ENCODE measurements at regions not wholly inside any gene's neighbourhood (a gene's known extent, or its start where the extent isn't known, plus 50 kb on each side); places are given as distances from the start of the nearest gene placed in this dataset.
"Not testable (repeated sequence)": the region's sequence is repeated elsewhere in the genome, so short reads cannot be mapped to it uniquely, and the experiment has no call there.

DNA sequence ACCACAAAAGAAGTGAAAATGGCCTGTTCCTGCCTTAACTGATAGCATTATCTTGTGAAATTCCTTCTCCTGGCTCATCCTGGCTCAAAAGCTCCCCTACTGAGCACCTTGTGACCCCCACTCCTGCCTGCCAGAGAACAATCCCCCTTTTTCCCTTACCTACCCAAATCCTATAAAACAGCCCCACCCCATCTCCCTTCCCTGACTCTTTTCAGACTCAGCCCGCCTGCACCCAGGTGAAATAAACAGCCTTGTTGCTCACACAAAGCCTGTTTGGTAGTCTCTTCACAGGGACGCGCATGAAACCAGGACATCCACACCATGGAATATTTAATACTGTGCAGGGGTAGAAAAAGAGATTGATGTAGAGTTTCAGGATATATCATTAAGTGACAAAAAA, 1677.0 kb downstream of the C4orf33 start:
- not testable (repeated sequence) for DNase-seq (ENCODE audit: low read depth)

DNA sequence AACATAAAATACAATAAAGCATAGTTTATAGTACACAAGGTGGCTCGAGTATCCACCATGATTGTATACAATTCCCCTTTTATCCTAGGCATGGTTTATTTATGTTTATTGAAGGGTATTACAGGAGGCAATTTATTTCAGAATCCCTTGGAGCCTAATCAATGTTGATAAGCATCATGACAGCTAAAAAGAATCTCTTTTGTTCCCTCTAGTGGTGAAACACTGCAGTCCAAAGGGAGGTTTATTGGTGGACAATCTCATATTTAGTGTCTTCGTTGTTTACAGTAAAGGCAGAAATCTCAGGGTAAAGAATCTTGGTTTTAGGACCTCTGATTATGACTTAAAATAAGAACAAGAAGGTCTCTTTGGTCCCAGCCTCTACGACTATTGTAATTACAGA, 1712.5 kb downstream of the C4orf33 start:
- no peak for DNase-seq (ENCODE audit: low read depth)

DNA sequence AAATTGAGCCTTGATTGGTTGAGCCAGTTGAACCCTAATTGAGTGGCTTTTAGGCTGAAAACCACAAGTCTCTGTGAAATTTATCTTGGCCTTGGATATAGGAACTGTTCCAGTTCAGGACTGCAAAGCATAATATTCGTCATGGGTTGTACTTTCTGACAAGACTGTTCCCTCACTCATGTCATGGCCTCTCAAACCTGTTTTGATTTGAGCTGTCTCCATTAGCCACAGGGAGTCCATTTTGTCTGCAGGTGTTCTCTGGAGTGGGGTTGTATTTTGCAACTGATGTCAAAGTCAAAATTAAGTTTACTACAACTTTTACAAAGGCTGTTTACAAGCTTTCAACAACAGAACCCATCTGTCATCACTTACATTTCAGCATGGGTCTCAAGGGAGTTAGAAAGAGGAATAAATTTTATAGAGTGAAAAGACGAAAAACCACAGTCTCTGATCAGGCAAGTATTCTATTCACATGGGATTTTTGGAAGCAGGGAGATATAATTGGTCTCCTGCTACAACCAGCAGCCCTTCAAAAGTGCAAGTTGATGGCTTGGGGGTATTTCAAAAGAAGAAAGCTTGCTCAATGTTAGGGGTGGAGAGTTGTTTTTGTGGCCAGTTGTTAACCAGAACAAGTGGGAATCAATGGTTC, 1716.3 kb downstream of the C4orf33 start:
- no peak for DNase-seq (ENCODE audit: low read depth)

DNA sequence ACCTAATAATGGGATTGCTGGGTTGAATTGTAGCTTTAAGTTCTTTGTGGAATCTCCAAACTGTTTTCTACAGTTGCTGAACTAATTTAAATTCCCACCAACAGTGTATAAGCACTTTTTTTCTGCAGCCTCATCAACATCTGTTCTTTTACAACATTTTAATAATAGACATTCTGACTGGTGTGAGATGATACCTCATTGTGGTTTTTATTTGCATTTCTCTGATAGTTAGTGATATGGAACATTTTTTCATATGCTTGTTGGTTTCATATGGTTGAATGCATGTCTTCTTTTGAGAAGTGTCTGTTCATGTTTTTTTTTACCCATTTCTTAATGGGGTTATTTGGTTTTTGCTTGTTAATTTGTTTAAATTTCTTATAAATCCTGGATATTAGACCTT, 1718.9 kb downstream of the C4orf33 start:
- no peak for DNase-seq (ENCODE audit: low read depth)

DNA sequence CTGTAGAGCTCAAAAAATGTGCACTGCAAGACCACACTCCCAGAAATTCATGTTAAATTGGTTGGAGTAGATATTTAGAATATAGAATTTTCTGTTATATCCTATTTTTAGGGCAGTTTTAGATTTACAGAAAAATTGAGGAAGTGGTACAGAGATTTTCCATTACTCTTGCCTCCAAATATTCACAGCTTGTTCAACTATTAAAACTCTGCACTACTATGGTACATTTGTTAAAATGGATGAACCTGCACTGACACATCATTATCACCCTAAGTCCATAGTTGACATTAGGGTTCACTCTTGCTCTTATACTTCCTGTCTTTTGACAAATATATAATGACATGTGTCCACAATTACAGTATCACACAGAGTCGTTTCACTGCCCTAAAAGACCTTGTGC, 1724.5 kb downstream of the C4orf33 start:
- no peak for DNase-seq (ENCODE audit: low read depth)

DNA sequence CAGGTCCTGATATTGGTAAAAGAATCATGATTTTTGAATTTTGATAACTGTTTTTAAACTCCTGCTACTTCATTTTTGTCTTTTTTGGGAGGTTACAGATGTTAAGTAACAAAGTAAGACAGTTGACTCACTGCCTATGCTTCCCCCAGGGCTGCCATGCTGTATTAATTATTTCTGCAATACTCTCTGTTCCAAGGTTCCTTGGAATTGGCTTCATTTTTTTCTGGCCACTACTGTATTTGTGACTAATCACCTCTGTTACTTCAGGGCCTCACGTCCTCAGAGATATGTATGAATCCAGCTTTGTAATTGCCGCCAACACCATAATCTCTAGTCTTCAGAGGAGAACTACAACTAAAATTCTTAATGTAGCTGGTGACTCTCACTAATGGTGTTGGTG, 1729.3 kb downstream of the C4orf33 start:
- DNase-seq (ENCODE audit: low read depth) = no peak

DNA sequence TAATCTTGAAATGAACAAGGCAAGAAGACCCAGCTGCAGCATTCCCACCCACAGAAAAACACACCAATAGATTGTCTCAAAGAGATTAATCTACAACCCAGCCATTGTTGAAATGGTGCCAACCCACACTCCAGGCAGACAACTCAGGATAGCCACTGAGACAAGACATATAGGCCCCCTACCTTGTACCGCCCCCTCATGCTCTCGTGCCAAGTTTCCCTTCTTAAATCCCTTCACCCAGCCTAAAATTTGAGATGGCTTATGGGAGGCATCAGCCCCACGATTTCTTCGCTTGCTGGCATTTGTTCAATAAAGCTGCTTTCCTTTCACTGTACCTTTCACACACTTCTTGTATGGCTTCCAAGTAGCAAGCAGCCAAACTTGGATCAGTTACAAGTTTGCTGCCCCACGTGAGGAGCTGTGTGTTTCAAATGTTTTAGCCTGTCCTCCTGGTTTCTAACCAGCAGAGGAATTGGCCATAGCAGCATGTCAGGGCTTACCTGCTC, 1754.1 kb downstream of the C4orf33 start:
- DNase-seq (ENCODE audit: low read depth) = no peak

DNA sequence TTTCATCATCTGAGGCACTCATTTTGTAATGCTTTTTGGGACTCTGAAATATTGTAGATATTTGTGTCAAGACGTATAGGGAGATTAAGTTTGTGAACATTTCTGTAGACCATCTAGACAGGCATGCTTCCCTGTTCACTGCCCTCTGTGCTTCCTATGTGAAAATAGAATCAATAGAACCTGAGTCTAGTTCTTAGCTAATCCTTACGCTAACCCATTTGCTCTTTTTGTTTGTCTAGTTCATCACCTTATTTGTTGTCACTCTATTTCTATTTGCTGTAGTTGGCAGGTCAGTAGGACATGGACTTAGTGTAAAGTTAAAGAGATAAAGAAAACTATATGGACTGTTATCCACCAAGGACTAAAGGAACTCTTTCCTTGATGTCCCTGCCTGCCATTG, 1755.2 kb downstream of the C4orf33 start:
- no peak for DNase-seq (ENCODE audit: low read depth)

DNA sequence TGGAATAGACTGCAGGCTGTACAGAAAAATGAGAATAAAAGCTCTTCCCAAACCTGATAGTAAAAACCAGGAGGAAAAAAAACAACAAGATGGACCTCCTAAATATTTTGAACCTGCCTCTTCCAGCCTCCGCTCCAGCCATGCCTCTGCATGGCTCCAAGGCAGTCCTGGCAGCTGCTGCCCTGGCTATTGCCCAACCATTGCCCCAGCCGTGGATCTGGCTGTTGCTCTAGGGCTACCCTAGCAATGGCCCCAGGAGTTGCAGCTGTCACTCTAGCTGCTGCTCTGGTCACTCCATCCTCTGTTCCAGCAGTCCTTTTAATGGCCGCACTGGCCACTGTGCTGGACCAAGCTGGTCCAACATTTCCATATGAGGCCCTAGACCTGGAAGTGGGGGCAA, 1756.0 kb downstream of the C4orf33 start:
- DNase-seq (ENCODE audit: low read depth) = no peak

DNA sequence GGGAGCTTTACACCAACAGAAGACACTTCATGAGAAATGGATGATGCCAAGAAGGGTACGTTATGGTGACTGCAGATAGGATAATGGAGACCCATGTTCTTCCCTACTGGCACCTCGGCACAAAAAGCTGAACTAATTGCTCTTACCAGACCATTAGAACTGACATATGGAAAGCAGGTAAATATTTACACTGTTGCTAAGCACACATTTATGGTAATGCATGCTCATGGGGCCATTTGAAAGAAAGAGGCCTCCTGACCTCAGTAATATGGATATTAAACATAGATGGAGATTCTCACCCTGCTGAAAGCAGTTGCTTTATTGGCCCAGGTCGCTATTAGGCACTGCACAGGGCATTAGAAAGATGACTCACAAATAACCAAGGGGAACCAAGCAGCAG, 1759.6 kb downstream of the C4orf33 start:
- DNase-seq (ENCODE audit: low read depth) = no peak

DNA sequence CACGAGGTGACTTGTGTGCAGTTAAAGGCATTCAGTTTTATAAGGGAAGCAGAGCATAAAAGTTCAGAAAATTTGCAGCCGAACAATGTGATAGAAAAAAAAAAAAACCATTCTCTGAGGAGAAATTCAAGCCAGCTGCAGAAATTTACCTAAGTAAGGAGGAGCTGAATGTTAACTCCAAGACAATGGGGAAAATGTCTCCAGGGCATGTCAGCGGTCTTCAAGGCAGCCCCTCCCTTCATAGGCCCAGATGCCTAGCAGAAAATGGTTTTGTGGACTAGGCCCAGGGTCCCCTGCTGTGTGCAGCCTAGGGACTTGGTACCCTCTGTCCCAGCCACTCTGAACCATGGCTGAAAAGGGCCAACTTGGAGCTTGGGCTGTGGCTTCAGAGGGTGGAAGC, 1764.0 kb downstream of the C4orf33 start:
- DNase-seq (ENCODE audit: low read depth) = no peak

DNA sequence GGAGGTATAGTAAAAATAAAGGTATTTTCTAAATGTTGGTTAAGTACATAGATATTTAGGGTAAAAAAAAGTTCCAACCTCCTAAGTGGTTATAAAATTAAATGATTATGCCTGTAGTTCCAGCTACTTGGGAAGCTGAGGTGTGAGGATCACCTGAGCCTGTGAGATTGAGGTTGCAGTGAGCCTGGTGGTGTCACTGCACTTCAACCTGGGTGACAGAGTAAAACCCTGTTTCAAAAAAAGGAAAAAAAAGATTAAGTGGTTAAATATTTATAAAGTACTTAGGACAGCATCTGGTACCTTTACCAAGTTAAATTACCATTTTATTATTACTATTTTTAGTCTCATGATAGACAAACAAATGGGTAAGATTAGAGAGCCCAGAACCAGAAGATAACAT, 1801.0 kb downstream of the C4orf33 start:
- no peak for DNase-seq (ENCODE audit: low read depth)

DNA sequence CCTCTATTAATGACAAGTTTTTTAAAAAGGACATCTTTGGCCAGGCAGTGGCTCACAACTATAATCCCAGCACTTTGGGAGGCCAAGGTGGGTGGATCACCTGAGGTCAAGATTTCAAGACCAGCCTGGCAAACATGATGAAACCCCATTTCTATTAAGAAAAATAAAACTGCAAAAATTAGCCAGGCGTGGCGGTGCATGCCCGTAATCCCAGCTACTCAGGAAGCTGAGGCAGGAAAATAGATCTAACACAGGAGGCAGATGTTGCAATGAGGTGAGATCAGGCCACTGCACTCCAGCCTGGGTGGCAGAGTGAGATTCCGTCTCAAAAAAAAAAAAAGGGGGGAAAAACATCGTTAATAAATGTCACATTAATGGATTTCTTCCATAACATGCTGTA, 1805.4 kb downstream of the C4orf33 start:
- no peak for DNase-seq (ENCODE audit: low read depth)

DNA sequence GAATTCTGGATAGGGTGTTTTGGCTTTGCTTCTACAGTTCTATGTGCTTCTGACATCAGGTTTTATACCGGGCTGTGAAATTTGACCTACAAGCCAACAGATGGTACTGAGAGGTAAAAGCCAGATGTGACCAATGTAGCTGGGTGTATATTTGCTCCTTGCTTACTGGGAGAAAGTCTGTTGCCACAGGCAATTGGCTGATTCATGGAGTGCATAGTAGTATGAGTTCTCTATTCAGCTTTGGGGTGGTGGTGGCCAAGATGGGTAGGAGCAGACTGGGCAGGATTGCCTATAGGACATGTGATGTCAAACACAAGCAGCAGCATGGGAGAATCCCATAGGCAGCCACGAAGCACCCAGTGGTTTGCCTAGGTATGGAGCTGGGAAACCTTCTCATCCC, 1827.0 kb downstream of the C4orf33 start:
- DNase-seq (ENCODE audit: low read depth) = no peak

DNA sequence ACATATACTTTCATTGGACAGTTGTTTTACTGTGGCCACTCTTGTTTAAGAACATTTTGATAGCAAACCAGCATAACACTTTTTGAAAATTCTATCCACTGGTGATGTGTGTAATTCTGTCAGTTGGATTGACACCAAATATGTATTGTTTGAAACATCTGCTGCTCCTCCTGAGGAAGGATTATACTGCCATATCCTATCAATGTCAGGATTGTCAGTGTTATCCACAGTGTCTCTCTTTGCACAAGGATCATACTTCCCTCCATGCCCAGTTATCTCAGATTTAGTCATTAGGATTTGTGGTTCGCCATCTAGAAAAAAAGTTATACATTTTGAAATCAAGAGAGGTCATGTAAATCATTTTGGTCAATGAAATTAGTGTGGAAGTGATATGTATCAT, 1859.6 kb downstream of the C4orf33 start:
- no peak for DNase-seq (ENCODE audit: low read depth)

DNA sequence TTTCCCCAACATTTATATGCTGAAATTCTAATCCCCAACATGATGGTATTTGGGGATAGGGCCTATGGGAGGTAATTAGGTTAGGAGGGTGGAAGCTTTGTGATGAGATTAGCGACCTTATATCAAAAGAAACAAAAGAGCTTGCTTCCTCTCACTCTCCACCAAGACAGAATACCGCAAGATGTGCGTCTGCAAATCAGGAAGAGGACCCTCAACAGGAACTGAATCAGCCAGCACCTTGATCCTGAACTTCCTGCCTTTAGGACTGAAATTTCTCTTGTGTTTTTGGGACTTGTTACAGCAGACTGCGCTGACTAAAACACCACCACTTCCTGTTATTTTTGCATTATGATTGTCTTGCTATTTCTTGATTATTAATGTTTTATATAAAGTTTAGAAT, 1889.4 kb downstream of the C4orf33 start:
- no peak for DNase-seq (ENCODE audit: low read depth)

DNA sequence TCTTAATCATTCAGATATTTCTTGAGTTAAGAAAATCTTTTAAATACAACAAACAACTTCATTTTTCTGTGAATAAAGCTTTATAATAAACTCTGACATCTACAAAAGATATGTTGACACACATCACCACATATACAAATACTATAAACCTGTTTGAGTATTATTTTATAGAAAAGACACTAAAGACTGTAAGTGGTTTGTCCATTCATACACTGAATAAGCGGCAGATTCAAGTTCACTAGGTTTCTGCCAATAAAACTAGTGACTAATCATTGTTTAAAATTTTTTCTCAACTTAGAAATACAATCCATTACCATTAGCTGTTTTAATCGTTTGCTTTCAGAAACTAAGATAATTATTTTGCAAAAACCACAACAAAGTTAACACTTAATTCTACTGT, 1900.0 kb downstream of the C4orf33 start:
- DNase-seq (ENCODE audit: low read depth) = no peak

DNA sequence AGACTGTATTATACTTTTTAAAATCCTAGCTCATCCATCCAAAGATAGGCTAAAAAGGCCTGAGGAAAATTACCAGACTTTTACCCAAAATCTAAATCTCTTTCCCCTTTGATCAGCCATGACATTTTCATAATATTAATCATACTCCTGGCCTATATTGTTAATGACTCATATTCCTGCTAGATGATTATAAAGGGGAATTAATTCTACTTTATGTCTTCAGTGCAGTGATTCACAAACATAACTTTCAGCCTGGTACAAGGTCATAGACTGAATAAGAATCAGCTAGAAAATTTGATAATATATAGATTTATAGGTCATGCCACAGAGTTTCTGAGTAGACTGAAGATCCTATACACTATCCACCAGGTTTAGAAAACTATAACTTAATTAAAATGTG, 1905.4 kb downstream of the C4orf33 start:
- DNase-seq (ENCODE audit: low read depth) = no peak

DNA sequence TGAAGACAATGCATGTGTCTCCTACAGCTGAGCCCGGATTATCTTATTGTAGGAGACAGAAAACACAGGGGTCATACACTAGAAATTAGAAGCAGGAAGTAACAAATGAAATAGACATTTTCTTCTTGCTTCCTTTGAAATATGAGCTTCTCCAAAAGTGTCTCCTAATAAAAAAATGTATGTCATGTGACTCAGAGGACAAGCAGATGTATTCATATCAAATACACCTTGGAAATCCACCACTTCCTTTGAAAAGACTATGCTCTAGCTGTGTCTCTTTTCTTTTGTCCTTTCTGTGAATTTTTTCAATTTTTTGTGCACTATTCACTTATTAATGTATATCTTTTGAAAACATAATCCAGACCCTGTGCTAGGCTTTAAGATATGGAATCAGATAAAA, 1906.2 kb downstream of the C4orf33 start:
- DNase-seq (ENCODE audit: low read depth) = no peak

DNA sequence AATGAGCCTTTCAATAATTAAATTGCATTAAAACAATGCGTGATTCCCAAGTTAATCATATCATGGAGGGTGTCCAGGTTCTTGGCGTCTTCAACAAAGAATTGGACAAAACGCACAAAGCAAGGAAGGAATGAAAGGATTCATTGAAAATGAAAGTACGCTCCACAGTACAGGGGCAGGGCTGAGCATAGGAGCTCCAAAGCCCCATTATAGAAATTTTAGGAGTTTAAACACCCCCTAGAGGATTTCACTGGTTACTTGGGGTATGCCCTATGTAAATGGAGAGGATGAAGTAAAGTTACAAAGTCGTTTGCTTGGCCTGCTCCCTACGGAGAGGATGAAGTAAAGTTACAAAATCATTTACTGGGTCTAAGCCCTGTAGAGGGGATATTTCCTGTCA, 1910.4 kb downstream of the C4orf33 start:
- no peak for DNase-seq (ENCODE audit: low read depth)

DNA sequence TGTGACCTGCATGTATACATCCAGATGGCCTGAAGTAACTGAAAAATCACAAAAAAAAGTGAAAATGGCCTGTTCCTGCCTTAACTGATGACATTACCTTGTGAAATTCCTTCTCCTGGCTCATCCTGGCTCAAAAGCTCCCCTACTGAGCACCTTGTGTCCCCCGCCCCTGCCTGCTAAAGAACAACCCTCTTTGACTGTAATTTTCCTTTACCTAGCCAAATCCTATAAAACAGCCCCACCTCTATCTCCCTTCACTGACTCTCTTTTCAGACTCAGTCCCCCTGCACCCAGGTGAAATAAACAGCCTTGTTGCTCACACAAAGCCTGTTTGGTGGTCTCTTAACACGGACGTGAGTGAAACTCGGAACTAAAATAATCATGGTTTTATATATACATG, 1916.0 kb downstream of the C4orf33 start:
- DNase-seq (ENCODE audit: low read depth) = not testable (repeated sequence)

DNA sequence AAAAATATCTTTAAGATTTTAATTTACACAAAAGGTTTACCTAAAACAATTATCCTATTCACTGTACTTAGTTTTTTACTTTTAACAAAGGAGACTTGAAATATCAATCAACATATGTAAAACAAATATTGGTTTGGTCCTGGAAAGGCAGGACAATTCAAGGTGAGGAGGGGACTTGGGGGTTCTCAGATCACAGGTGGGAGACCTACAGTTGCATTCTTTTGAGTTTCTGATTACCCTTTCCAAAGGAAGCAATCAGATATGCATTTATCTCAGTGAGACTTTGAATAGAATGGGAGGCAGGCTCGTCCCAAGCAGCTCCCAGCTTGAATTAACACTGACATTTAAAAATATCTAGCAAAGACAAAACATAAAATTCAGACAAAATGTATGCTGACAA, 1917.3 kb downstream of the C4orf33 start:
- no peak for DNase-seq (ENCODE audit: low read depth)

DNA sequence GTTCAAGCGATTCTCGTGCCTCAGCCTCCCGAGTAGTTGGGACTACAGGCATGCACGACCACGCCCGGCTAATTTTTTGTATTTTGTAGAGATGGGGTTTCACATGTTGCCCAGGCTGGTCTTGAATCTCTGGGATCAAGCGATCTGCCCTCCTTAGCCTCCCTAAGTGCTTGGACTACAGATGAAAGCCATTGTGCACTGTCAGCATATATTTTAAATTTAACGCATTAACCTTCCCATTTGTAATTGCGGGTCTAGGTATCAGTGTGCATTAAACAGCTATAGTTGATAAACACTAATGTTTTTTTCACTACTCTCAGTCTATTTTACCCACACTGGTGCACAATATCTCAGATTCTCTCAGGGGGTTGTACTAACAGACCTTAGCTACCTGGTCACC, 1930.8 kb downstream of the C4orf33 start:
- no peak for DNase-seq (ENCODE audit: low read depth)

DNA sequence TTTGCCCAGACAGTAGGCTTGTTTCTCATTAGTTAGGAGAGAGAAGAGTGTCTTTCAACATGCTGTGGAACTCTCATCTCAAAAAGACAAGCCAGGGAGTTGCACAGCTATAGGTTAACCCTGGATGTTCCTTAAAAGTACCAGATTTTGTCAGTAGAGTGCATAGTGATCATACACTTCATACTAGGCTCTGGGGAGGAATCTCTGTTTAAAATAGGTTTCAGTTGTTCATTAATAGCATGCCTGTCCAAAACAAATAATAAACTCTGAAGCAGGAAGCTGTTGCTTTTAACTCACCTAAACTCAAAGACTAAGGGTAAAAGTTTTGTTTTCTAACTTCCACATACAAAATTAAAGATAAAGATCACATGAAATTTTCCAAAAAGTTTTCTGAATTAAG, 1948.4 kb downstream of the C4orf33 start:
- no peak for DNase-seq (ENCODE audit: low read depth)

DNA sequence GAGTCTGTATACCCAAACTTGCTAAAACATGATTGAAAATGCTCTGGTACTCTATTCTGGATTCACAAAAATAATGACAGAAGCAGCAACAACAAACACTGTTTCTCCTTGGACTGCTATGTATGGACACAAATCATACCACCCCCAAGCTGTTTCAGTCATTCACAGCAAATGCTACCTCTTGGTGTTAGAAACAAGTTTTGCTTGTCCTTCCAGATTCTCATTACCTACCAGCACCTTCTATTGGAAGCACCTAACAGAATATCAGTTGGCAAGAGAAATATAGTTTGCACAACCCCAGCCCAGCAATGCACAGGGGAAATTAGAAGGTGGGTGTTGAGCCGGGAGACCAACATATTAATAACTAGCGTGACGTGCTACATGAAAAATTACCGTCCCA, 1950.9 kb downstream of the C4orf33 start:
- no peak for DNase-seq (ENCODE audit: low read depth)

All from activated T-helper 1 cell treated with Interleukin-2 at 50 U/mL for 16 hours (primary cell).